ENCODE measurements at regions not wholly inside any gene's neighbourhood (a gene's known extent, or its start where the extent isn't known, plus 50 kb on each side); places are given as distances from the start of the nearest gene placed in this dataset.

DNA sequence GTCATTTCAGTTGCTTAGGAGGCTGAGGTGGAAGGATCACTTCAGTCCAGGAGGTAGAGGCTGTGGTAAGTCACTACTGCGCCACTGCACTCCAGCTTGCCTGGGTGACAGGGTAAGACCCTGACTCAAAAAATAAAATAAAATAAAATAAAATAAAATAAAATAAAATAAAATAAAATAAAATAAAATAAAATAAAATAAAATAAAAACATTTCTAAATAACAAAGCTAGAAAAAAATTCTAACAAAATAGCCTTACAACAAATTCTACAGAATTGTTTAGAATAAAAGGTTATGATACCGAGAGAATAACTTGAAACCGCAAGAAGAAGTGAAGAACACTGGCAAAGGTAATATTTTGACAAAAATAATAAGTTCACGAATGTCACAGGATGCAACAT lies 794.3 kb downstream of the NR2F2 start:
- TF ChIP-seq, protein P1, sequence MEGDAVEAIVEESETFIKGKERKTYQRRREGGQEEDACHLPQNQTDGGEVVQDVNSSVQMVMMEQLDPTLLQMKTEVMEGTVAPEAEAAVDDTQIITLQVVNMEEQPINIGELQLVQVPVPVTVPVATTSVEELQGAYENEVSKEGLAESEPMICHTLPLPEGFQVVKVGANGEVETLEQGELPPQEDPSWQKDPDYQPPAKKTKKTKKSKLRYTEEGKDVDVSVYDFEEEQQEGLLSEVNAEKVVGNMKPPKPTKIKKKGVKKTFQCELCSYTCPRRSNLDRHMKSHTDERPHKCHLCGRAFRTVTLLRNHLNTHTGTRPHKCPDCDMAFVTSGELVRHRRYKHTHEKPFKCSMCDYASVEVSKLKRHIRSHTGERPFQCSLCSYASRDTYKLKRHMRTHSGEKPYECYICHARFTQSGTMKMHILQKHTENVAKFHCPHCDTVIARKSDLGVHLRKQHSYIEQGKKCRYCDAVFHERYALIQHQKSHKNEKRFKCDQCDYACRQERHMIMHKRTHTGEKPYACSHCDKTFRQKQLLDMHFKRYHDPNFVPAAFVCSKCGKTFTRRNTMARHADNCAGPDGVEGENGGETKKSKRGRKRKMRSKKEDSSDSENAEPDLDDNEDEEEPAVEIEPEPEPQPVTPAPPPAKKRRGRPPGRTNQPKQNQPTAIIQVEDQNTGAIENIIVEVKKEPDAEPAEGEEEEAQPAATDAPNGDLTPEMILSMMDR (IDR thresholded peaks at IDR 0.05), result no peak
- no peak for TF ChIP-seq POLR2A (IDR thresholded peaks at IDR 0.05)
- no peak for TF ChIP-seq POLR2AphosphoS5 (IDR thresholded peaks at IDR 0.05)

Data from breast epithelium (tissue), 3 donors.